ENCODE measurements at regions not wholly inside any gene's neighbourhood (a gene's known extent, or its start where the extent isn't known, plus 50 kb on each side); places are given as distances from the start of the nearest gene placed in this dataset.

DNA sequence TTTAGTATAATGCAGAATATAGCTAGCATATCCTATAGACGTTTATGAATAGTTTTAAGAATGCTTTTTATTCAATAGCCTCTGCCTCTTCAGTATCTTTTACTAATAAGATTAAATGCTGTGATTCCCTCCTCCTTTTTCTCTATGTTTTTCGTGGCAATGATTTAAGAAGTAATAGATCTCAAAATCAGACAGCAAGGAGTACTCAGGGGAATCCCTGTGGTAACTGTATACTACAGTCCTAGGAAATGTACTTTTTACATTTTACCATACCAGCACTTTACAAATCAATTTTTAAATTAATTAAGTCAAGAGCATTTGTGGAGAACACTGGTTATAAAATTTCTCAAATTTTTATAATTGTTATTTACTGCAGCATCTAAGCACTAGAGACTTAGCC is 240.6 kb upstream of the CAND1 start:
- TF ChIP-seq, protein P1, sequence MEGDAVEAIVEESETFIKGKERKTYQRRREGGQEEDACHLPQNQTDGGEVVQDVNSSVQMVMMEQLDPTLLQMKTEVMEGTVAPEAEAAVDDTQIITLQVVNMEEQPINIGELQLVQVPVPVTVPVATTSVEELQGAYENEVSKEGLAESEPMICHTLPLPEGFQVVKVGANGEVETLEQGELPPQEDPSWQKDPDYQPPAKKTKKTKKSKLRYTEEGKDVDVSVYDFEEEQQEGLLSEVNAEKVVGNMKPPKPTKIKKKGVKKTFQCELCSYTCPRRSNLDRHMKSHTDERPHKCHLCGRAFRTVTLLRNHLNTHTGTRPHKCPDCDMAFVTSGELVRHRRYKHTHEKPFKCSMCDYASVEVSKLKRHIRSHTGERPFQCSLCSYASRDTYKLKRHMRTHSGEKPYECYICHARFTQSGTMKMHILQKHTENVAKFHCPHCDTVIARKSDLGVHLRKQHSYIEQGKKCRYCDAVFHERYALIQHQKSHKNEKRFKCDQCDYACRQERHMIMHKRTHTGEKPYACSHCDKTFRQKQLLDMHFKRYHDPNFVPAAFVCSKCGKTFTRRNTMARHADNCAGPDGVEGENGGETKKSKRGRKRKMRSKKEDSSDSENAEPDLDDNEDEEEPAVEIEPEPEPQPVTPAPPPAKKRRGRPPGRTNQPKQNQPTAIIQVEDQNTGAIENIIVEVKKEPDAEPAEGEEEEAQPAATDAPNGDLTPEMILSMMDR (IDR thresholded peaks at IDR 0.05; ENCODE audit: low read depth, low read length), result no peak
- no peak overlapping the region for H3K4me3 ChIP-seq (ENCODE audit: low read depth, low read length)

DNA sequence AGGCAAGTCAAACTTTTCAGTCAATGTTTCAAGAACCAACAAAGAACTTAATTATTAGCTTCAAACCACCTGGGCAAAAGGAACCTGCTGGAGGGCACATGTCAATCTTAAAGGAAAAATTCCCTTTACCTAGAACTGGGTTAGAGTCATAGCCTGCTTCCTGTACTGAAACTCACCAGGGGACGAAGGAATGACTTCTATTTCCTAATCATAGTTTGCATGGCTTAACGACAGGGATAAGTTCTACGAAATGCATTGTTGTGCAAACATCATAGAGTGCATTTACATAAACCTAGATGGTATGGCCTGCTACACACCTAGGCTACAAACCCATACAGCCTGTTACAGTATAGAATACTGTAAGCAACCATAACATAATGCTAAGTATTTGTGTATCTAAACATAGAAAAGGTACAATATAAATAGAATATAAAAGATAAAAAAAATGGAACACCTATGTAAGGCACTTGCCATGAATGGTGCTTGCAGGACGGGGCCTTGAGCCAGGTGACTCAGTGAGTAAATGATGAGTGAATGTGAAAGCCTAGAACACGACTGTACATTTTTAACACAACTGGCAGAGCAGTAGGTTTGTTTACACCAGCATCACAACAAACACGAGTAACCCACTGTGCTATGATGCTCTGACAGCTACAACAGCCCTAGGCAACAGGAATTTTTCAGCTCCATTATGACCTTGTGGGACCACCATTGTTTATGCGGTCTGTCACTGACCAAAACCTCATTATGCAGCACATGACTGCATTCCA is 234.9 kb upstream of the CAND1 start:
- H3K4me3 ChIP-seq (ENCODE audit: low read depth, low read length), result no peak overlapping the region
- TF ChIP-seq, protein P1 (IDR thresholded peaks at IDR 0.05; ENCODE audit: low read depth, low read length), result no peak

DNA sequence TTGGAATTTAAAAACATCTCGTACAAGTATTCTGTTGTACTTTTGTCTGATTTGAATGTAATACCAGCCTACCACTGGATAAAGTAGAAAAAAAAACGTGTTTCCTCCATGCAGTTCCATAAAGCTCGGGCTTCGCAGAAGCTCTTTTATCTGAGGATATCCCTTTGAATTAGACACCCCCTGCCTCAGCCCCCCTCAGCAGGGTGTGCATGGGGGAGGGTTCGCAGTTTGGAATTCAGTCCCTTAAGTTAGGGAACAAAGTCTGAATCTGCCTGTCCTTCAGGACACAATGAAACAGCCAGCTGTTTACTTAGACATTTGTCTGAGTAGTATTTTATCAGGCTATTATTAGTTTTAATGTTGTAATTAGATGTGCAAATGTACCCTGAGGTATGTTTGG is 234.0 kb upstream of the CAND1 start:
- no peak overlapping the region for H3K4me3 ChIP-seq (ENCODE audit: low read depth, low read length)
- TF ChIP-seq, protein P1 (IDR thresholded peaks at IDR 0.05; ENCODE audit: low read depth, low read length), result no peak

DNA sequence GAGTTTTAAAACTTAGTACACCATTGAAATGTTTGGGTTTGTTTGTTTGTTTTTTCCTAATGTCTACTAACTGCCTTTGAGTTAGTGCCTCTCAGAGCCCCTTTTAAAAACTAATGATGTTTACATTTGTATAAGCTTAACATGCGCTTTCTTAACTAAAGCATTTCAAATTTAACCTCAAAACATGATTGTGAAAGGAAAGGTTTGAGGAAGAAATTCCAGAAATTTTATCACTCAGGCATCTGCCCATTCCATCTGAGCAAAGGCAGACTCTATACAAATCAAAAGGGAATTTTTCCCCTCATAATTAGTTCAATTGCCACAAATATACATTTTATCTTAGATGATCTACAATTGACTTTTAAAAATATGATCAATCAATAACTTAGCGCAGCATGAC is 230.7 kb upstream of the CAND1 start:
- TF ChIP-seq, protein P1 (IDR thresholded peaks at IDR 0.05; ENCODE audit: low read depth, low read length), result no peak
- no peak overlapping the region for H3K4me3 ChIP-seq (ENCODE audit: low read depth, low read length)

DNA sequence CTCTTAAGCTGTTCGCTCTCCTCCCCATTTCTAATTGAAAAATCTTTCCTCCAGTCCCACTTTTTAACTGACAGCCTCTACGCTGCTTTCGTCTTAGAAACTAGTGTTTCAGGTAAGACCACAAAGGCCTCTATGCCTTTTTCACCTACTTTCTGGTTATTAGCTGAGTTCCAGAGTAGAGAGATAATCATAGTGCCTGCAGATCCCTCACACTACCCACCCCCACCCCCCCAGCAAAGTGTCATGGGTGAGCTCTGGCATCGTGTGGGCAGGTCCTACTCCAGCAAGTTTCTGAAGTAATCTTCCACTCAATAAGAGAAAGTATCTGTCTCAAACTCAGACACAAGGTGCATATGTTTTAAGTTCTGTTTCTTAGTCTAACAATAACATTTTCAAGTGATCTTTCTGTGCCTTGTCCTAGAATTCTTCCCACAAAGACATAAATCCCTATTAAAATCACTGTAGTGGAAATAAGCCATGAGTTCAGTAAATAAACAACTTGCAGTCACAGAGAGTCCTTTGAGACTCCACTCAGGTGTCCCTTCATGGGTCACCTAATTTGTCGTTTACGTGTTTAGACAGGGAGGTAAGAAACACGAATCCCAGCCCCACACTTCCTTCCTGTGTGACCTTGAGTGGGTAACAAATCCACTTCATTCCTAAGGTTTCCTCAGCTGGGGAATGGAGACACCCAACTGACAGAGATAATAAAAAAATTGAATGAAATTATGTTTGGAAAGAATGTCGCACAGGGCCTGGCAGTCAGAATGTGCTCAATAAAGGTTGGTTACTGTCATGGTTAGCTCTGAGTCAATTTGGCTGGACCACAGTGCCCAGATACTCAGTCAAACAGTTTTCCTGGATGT is 228.9 kb upstream of the CAND1 start:
- no peak overlapping the region for H3K4me3 ChIP-seq (ENCODE audit: low read depth, low read length)
- TF ChIP-seq, protein P1 (IDR thresholded peaks at IDR 0.05; ENCODE audit: low read depth, low read length), result no peak

DNA sequence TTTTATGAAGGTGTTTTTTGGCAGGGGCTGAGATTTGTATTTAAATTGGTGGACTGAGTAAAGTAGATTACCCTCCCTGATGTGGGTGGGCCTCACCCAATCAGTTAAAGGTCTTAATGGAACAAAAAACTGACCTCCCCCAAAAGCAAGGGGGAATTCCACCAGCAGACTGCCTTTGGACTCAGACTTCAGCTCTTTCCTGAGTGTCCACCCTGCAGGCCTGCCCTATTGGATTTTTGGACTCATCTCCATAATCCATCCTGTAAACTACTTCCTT is 228.4 kb upstream of the CAND1 start:
- TF ChIP-seq, protein P1 (IDR thresholded peaks at IDR 0.05; ENCODE audit: low read depth, low read length), result no peak
- no peak overlapping the region for H3K4me3 ChIP-seq (ENCODE audit: low read depth, low read length)

DNA sequence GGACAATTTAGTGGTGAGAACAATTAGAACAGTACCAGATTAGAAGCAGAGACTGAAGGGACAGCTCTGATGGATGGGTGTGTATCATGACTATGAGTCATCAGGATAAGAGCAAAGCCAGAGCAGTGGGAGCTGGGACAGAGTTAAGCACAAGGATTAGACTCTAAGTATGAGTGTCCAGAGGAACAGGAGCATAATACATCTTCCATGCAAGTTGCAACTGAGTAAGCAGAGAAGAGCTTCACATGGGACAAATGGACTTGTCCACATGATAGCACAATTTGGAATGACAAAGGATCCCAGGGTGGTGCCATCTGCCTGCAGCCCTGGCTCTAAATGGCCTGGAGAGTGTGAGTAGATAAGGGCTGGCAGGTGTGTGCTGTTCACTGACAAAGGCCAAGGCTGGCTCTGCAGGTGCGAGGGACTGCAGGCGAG is 226.4 kb upstream of the CAND1 start:
- TF ChIP-seq, protein P1 (IDR thresholded peaks at IDR 0.05; ENCODE audit: low read depth, low read length), result no peak
- no peak overlapping the region for H3K4me3 ChIP-seq (ENCODE audit: low read depth, low read length)
